H1 (cell line): ENCODE measurements at regions not wholly inside any gene's neighbourhood (a gene's known extent, or its start where the extent isn't known, plus 50 kb on each side); places are given as distances from the start of the nearest gene placed in this dataset.

Experiments used
- BACH1 ChIP-seq: IDR thresholded peaks from 2 replicates; pipeline ENCODE4 v1.6.1; 2012; ENCODE audit warnings: low read length, improper control_type of control experiment
- CEBPB ChIP-seq: IDR thresholded peaks from 2 replicates; pipeline ENCODE4 v1.6.1; 2012; ENCODE audit warnings: low read depth, low read length
- CTCF ChIP-seq, 3 experiments: IDR thresholded peaks; 1 replicate in 2 of 3; 2 replicates in 1 of 3; pipeline versions ENCODE4 v1.5.1 to v1.6.1; 2011; ENCODE audit warnings: low read length in 3 of 3, mild to moderate bottlenecking in 3 of 3, inconsistent platforms in 2 of 3, low read depth in 1 of 3, moderate library complexity in 1 of 3; ENCODE audit not compliant: insufficient read depth in 1 of 3; ENCODE audit errors: control extremely low read depth in 1 of 3
- EP300 ChIP-seq, 2 experiments: IDR thresholded peaks; 1 replicate in 1 of 2; 2 replicates in 1 of 2; pipeline ENCODE4 v1.6.1; 2011 to 2012; ENCODE audit warnings: low read depth in 2 of 2, low read length in 2 of 2, mild to moderate bottlenecking in 2 of 2, borderline replicate concordance in 1 of 2, inconsistent platforms in 1 of 2, moderate library complexity in 1 of 2
- EZH2 ChIP-seq: fragments of 200-600 bp; sonication (generic); IDR thresholded peaks from 2 replicates; pipeline ENCODE4 v1.7.1; 2012; ENCODE audit warnings: low read depth, mild to moderate bottlenecking, moderate library complexity, low read length, inconsistent platforms; ENCODE audit not compliant: severe bottlenecking
- GABPA ChIP-seq: IDR thresholded peaks from 2 replicates; pipeline ENCODE4 v1.6.1; 2011; ENCODE audit warnings: mild to moderate bottlenecking, low read length, moderate library complexity, borderline replicate concordance; ENCODE audit not compliant: insufficient read depth
- POLR2A ChIP-seq, 2 experiments: IDR thresholded peaks; 1 replicate in 1 of 2; 2 replicates in 1 of 2; pipeline ENCODE4 v1.6.1; 2011; ENCODE audit warnings: low read depth in 2 of 2, low read length in 2 of 2, mild to moderate bottlenecking in 2 of 2; ENCODE audit errors: control extremely low read depth in 1 of 2
- RBBP5 ChIP-seq: IDR thresholded peaks from 2 replicates; pipeline ENCODE4 v1.7.1; 2012; ENCODE audit warnings: low read depth, mild to moderate bottlenecking, inconsistent platforms, low read length, moderate library complexity, borderline replicate concordance
- RFX5 ChIP-seq: IDR thresholded peaks from 2 replicates; pipeline ENCODE4 v1.6.1; 2011; ENCODE audit warnings: low read depth, low read length, improper control_type of control experiment, borderline replicate concordance
- TEAD4 ChIP-seq: IDR thresholded peaks from 2 replicates; pipeline ENCODE4 v1.6.1; 2012; ENCODE audit warnings: low read depth, low read length, inconsistent platforms, mixed read lengths

- no peak for TF ChIP-seq GABPA
- TF ChIP-seq RFX5 = no peak
- no peak for TF ChIP-seq CTCF (IDR thresholded peaks at IDR 0.05; ENCODE audit: control extremely low read depth in 1 of 3, insufficient read depth in 1 of 3, low read depth in 1 of 3, low read length in 3 of 3)
- TF ChIP-seq CEBPB = no peak
- no peak for TF ChIP-seq TEAD4
- TF ChIP-seq RBBP5 = no peak
- TF ChIP-seq EZH2 = no peak
- no peak for TF ChIP-seq POLR2A (IDR thresholded peaks at IDR 0.05; ENCODE audit: control extremely low read depth in 1 of 2, low read depth in 2 of 2, low read length in 2 of 2)
- TF ChIP-seq BACH1 = no peak
- no peak for TF ChIP-seq EP300 (IDR thresholded peaks at IDR 0.05; ENCODE audit: borderline replicate concordance in 1 of 2, low read depth in 2 of 2, low read length in 2 of 2)
Measured at GRCh38 chr2:48227617-48228344, 86.7 kb upstream of the FOXN2 start.
